H1 (cell line): ENCODE measurements at regions not wholly inside any gene's neighbourhood (a gene's known extent, or its start where the extent isn't known, plus 50 kb on each side); places are given as distances from the start of the nearest gene placed in this dataset.
A peak's percentile ranks its signal among the peaks of the same experiment; 100 is the strongest.

Source experiments
- CTCF ChIA-PET: fragments of 300-600 bp; sonication (Branson Sonifier 250); formaldehyde crosslinking; loops from one replicate; lab custom pipeline; 2021; ENCODE audit not compliant: partially characterized antibody; lab: Charles Lee
- POLR2A ChIA-PET: fragments of 300-600 bp; sonication (Branson Sonifier 250); formaldehyde crosslinking; loops from one replicate; lab custom pipeline; 2021; ENCODE audit warnings: inconsistent platforms; ENCODE audit not compliant: partially characterized antibody; lab: Charles Lee
- DNase-seq, 2 experiments: peaks; one replicate each; pipeline versions ENCODE4 v3.0.0 to v3.0.0-alpha.2; 2010 to 2022; ENCODE audit warnings: low spot score in 2 of 2, low read depth in 1 of 2, mixed read lengths in 1 of 2
- FAIRE-seq: peaks from 2 replicates; lab custom pipeline; 2011; peaks lifted over from hg19 to GRCh38; lab: Jason Lieb, UNC
- H2AFZ ChIP-seq: 2 replicates; pipeline ENCODE4 v1.8.1; 2012; ENCODE audit warnings: low read length, inconsistent platforms
- H2AK5ac ChIP-seq: 2 replicates; pipeline ENCODE4 v1.6.1; 2013; ENCODE audit warnings: low read depth, low read length
- H2BK120ac ChIP-seq: replicated peaks from 2 replicates; pipeline ENCODE3; 2013; ENCODE audit warnings: low read depth, low read length, inconsistent platforms
- H2BK12ac ChIP-seq: 2 replicates; pipeline ENCODE4 v1.6.1; 2013; ENCODE audit warnings: low read depth, low read length
- H2BK15ac ChIP-seq: 2 replicates; pipeline ENCODE4 v1.6.1; 2013; ENCODE audit warnings: low read length
- H2BK20ac ChIP-seq: 2 replicates; pipeline ENCODE4 v1.6.1; 2013; ENCODE audit warnings: low read length
- H2BK5ac ChIP-seq: 2 replicates; pipeline ENCODE4 v1.6.1; 2013; ENCODE audit warnings: low read depth, low read length
- H3K14ac ChIP-seq: 2 replicates; pipeline ENCODE4 v1.6.1; 2013; ENCODE audit warnings: inconsistent platforms; ENCODE audit not compliant: insufficient read length
- H3K18ac ChIP-seq: 2 replicates; pipeline ENCODE4 v1.6.1; 2013; ENCODE audit warnings: low read length; ENCODE audit errors: extremely low read depth
- H3K23ac ChIP-seq: 2 replicates; pipeline ENCODE4 v1.6.1; 2013; ENCODE audit warnings: inconsistent platforms; ENCODE audit not compliant: insufficient read length
- H3K23me2 ChIP-seq: 2 replicates; pipeline ENCODE4 v1.6.1; 2013; ENCODE audit warnings: low read depth, low read length
- H3K27ac ChIP-seq: 2 replicates; pipeline ENCODE4 v1.6.1; 2011; ENCODE audit warnings: low read depth, low read length, inconsistent platforms
- H3K27me3 ChIP-seq, 4 experiments: replicated peaks in 1 of 4; 1 replicate in 1 of 4; 2 replicates in 3 of 4; pipeline versions ENCODE4 v1.6.1 to v1.8.1; 2011 to 2013; ENCODE audit warnings: low read length in 3 of 4, mild to moderate bottlenecking in 3 of 4, inconsistent platforms in 2 of 4, mixed read lengths in 2 of 4, moderate library complexity in 1 of 4; ENCODE audit not compliant: control insufficient read depth in 3 of 4, insufficient read depth in 3 of 4; ENCODE audit errors: extremely low read depth in 1 of 4
- H3K36me3 ChIP-seq, 4 experiments: 2 replicates each; pipeline versions ENCODE4 v1.6.1 to v1.8.1; 2011 to 2013; ENCODE audit warnings: mild to moderate bottlenecking in 4 of 4, low read length in 3 of 4, moderate library complexity in 2 of 4, control low read depth in 1 of 4, inconsistent platforms in 1 of 4; ENCODE audit not compliant: insufficient read depth in 4 of 4, control insufficient read depth in 2 of 4
- H3K4ac ChIP-seq: replicated peaks from 2 replicates; pipeline ENCODE3; 2013; ENCODE audit warnings: low read length, low read depth, mixed read lengths, inconsistent platforms; ENCODE audit not compliant: insufficient read length
- H3K4me1 ChIP-seq, 4 experiments: replicated peaks in 1 of 4; 1 replicate in 1 of 4; 2 replicates in 3 of 4; pipeline versions ENCODE4 v1.6.1 to v1.8.1; 2011 to 2013; ENCODE audit warnings: low read length in 3 of 4, inconsistent platforms in 2 of 4, mixed read lengths in 1 of 4; ENCODE audit not compliant: insufficient read depth in 4 of 4, control insufficient read depth in 3 of 4
- H3K4me2 ChIP-seq, 2 experiments: 2 replicates each; pipeline versions ENCODE4 v1.6.1 to v1.8.1; 2011 to 2013; ENCODE audit warnings: low read depth in 2 of 2, low read length in 2 of 2, control low read depth in 1 of 2, inconsistent platforms in 1 of 2, mild to moderate bottlenecking in 1 of 2; ENCODE audit not compliant: insufficient read depth in 1 of 2
- H3K4me3 ChIP-seq, 4 experiments: fragments of 200-600, 300-600 bp in 1 of 4; sonication (generic), shearing (Covaris generic), sonication (Bioruptor Twin) in 1 of 4; 2 replicates each; pipeline versions ENCODE4 v1.5.1 to v1.8.1; 2011 to 2016; ENCODE audit warnings: low read length in 4 of 4, low read depth in 3 of 4, control low read depth in 2 of 4, inconsistent platforms in 2 of 4, mild to moderate bottlenecking in 2 of 4, mixed read lengths in 1 of 4, moderate library complexity in 1 of 4; ENCODE audit not compliant: insufficient read depth in 2 of 4; ENCODE audit errors: extremely low read depth in 1 of 4
- H3K56ac ChIP-seq: replicated peaks from 2 replicates; pipeline ENCODE3; 2013; ENCODE audit warnings: low read depth, mild to moderate bottlenecking, mixed read lengths, low read length, inconsistent platforms; ENCODE audit not compliant: insufficient read length
- H3K79me1 ChIP-seq: 2 replicates; pipeline ENCODE4 v1.6.1; 2013; ENCODE audit warnings: low read depth, low read length, control low read depth
- H3K79me2 ChIP-seq, 2 experiments: 2 replicates each; pipeline versions ENCODE4 v1.6.1 to v1.8.1; 2012 to 2013; ENCODE audit warnings: low read length in 2 of 2, mild to moderate bottlenecking in 2 of 2, inconsistent platforms in 1 of 2; ENCODE audit not compliant: insufficient read depth in 2 of 2, control insufficient read depth in 1 of 2
- H3K9ac ChIP-seq, 4 experiments: replicated peaks in 1 of 4; 1 replicate in 1 of 4; 2 replicates in 3 of 4; pipeline versions ENCODE4 v1.6.1 to v1.8.1; 2011 to 2013; ENCODE audit warnings: low read depth in 3 of 4, low read length in 3 of 4, control low read depth in 2 of 4, mild to moderate bottlenecking in 2 of 4, moderate library complexity in 2 of 4, inconsistent platforms in 1 of 4; ENCODE audit errors: extremely low read depth in 1 of 4
- H3K9me3 ChIP-seq, 2 experiments: 2 replicates each; pipeline versions ENCODE4 v1.6.1 to v1.8.1; 2012 to 2013; ENCODE audit warnings: mild to moderate bottlenecking in 2 of 2, moderate library complexity in 2 of 2, control low read depth in 1 of 2, inconsistent platforms in 1 of 2, low read depth in 1 of 2, low read length in 1 of 2, mixed read lengths in 1 of 2; ENCODE audit not compliant: insufficient read depth in 2 of 2
- H4K20me1 ChIP-seq, 2 experiments: replicated peaks in 1 of 2; 2 replicates each; pipeline versions ENCODE3 to v1.8.1; 2011 to 2013; ENCODE audit warnings: inconsistent platforms in 2 of 2, low read length in 2 of 2, mild to moderate bottlenecking in 1 of 2; ENCODE audit not compliant: insufficient read depth in 2 of 2, control insufficient read depth in 1 of 2
- H4K5ac ChIP-seq: 2 replicates; pipeline ENCODE4 v1.6.1; 2013; ENCODE audit warnings: low read length, low read depth, mixed read lengths, inconsistent platforms; ENCODE audit not compliant: insufficient read length
- H4K8ac ChIP-seq: 2 replicates; pipeline ENCODE4 v1.8.0; 2013; ENCODE audit warnings: mild to moderate bottlenecking, moderate library complexity, low read length, inconsistent platforms; ENCODE audit not compliant: insufficient read depth; ENCODE audit errors: extremely low read depth
- H4K91ac ChIP-seq: replicated peaks from 2 replicates; pipeline ENCODE3; 2013; ENCODE audit warnings: low read length, mixed read lengths, inconsistent platforms; ENCODE audit not compliant: insufficient read length
- ASH2L ChIP-seq: fragments of 200-600, 300-600 bp; sonication (generic); IDR thresholded peaks from one replicate; pipeline ENCODE4 v1.7.1; 2017; ENCODE audit warnings: low read length
- CTCF ChIP-seq, 3 experiments: IDR thresholded peaks; 1 replicate in 2 of 3; 2 replicates in 1 of 3; pipeline versions ENCODE4 v1.5.1 to v1.6.1; 2011; ENCODE audit warnings: low read length in 3 of 3, mild to moderate bottlenecking in 3 of 3, inconsistent platforms in 2 of 3, low read depth in 1 of 3, moderate library complexity in 1 of 3; ENCODE audit not compliant: insufficient read depth in 1 of 3; ENCODE audit errors: control extremely low read depth in 1 of 3
- WGBS, 2 experiments: shearing (Covaris generic) in 1 of 2; methylation state at CpG; one replicate each; pipeline versions ENCODE4 v1.1.6 to v1.1.7; 2013 to 2015; ENCODE audit warnings: low lambda C conversion rate in 2 of 2, mixed read lengths in 2 of 2, inconsistent platforms in 1 of 2, low coverage in 1 of 2, missing lambda C conversion rate in 1 of 2; ENCODE audit not compliant: insufficient replicate concordance in 2 of 2, insufficient coverage in 1 of 2, insufficient read length in 1 of 2; ENCODE audit errors: extremely low coverage in 1 of 2, missing lambda C conversion rate in 1 of 2; 5-methylcytosine and 5-hydroxymethylcytosine counted together

GRCh38 chr20:50281831-50282591, 91.4 kb downstream of the CEBPB start:
- no peaks in the 10 kb centered on the region for H3K9me3 ChIP-seq
- no peak overlapping the region for H4K5ac ChIP-seq
- ChIA-PET CTCF (interaction anchor here (0.5 to 7.4 kb wide), 49 partner anchors 10 to 557 kb away, joined by 3 to 61 read pairs (median 4); partner anchors contain the start of gene CEBPB), POLR2A (interaction anchor here (1.0 to 1.3 kb wide), 2 partner anchors 88 to 91 kb away, joined by 3 to 4 read pairs; partner anchors contain the start of gene CEBPB)
- H3K79me2 ChIP-seq, result no peaks in the 10 kb centered on the region
- no peak overlapping the region for H3K4me3 ChIP-seq
- H3K4me2 ChIP-seq, result no peak overlapping the region
- H3K79me1 ChIP-seq, result no peaks in the 10 kb centered on the region
- no peak overlapping the region for H3K4ac ChIP-seq
- H3K23me2 ChIP-seq, result no peaks in the 10 kb centered on the region
- no peak overlapping the region for H2AK5ac ChIP-seq
- DNase-seq (peak in 1 of 2 experiments; percentile 84), FAIRE-seq (no peak)
- no peaks in the 10 kb centered on the region for H3K36me3 ChIP-seq
- H2BK15ac ChIP-seq, result no peak overlapping the region
- no peak overlapping the region for H2AFZ ChIP-seq
- no peak overlapping the region for H2BK5ac ChIP-seq
- no peak overlapping the region for H3K27ac ChIP-seq
- no peak overlapping the region for H2BK20ac ChIP-seq
- no peak overlapping the region for H3K9ac ChIP-seq
- no peaks in the 10 kb centered on the region for H3K27me3 ChIP-seq
- H3K18ac ChIP-seq, result no peak overlapping the region
- H3K56ac ChIP-seq, result no peak overlapping the region
- H4K20me1 ChIP-seq, result no peaks in the 10 kb centered on the region
- no peak overlapping the region for H2BK120ac ChIP-seq
- no peak overlapping the region for H3K14ac ChIP-seq
- WGBS, 2 experiments, result 86% methylated on average over 22 of the region's 22 CpGs; no CpG with 5 or more reads in 1 of the 2 experiments
- H3K23ac ChIP-seq, result no peak overlapping the region
- H4K8ac ChIP-seq, result peak overlapping the region; percentile 43; the same call in 1 of the 2 replicates
- no peak overlapping the region for H4K91ac ChIP-seq
- peaks cover 0 to 6% (median 2%) of the 10 kb centered on the region in 4 experiments; a peak in 2 of 7 replicates for H3K4me1 ChIP-seq
- H2BK12ac ChIP-seq, result no peak overlapping the region; the same call in 1 of the 2 replicates
- TF ChIP-seq CTCF (IDR thresholded peaks at IDR 0.05; ENCODE audit: control extremely low read depth in 1 of 3, insufficient read depth in 1 of 3, low read depth in 1 of 3, low read length in 3 of 3) (peak; percentile 65 to 86 (median 67)), ASH2L (no peak)
